Hepatocyte (in vitro differentiated cells): ENCODE measurements at regions not wholly inside any gene's neighbourhood (a gene's known extent, or its start where the extent isn't known, plus 50 kb on each side); places are given as distances from the start of the nearest gene placed in this dataset.

ENCODE experiments used
- CTCF ChIP-seq: fragments of 200-600 bp; sonication (generic); IDR thresholded peaks from 2 replicates; pipeline ENCODE4 v1.5.1; 2016; ENCODE audit warnings: antibody characterized with exemption, mild to moderate bottlenecking; ENCODE audit not compliant: poor library complexity
- EZH2 ChIP-seq: fragments of 200-600 bp; sonication (generic); IDR thresholded peaks from 2 replicates; pipeline ENCODE4 v1.6.1; 2016; ENCODE audit warnings: antibody characterized with exemption, mild to moderate bottlenecking, borderline replicate concordance
- EZH2phosphoT487 ChIP-seq: fragments of 200-600 bp; sonication (generic); IDR thresholded peaks from one replicate; pipeline ENCODE4 v1.6.1; 2018; ENCODE audit warnings: antibody characterized with exemption, mild to moderate bottlenecking, low read depth, moderate library complexity; ENCODE audit not compliant: unreplicated experiment, severe bottlenecking

DNA sequence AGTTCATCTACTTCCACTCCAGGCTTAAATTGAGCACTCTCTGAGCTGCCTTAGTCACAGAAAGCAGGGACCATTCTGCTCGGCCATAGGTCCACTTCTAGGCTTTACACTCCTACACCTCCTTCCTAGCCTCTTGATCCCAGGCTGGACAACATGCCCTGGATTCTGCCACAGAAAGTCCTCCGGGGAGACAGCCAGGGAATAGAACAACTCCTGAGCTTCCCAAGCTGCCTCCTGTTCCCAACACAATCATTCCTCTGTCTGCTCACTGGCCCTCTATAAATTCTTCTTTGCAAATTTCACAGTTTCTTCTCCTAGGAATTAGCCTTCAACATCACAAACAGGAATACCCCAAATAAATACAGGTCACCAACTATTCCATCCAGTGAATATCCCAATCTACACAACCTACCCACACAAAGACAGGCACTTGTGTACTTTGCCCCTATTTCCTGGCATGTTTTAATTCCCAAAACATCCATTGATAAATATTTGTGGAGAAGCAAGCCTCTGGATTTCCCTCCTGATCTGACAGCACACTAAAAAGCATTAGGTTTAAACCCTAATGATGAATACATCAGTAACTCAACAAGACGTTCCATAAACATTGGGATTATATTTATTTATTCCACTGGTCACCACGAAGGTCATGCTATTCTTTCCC is 125.5 kb downstream of the ENC1 start:
- TF ChIP-seq CTCF (no peak), EZH2phosphoT487 (no peak), EZH2 (no peak)
